Bronchial epithelial cell (primary cell): ENCODE measurements at regions not wholly inside any gene's neighbourhood (a gene's known extent, or its start where the extent isn't known, plus 50 kb on each side); places are given as distances from the start of the nearest gene placed in this dataset.

Source experiments
- DNase-seq: peaks from one replicate; pipeline ENCODE4 v3.0.0-alpha.2; 2010; ENCODE audit warnings: low read depth
- FAIRE-seq: peaks from 2 replicates; lab custom pipeline; 2011; peaks lifted over from hg19 to GRCh38; lab: Jason Lieb, UNC
- H3K27me3 ChIP-seq: 2 replicates; pipeline ENCODE4 v1.5.1; 2011; ENCODE audit warnings: low read length; ENCODE audit not compliant: control insufficient read depth, insufficient read depth
- H3K36me3 ChIP-seq: 2 replicates; pipeline ENCODE4 v1.5.1; 2011; ENCODE audit warnings: low read length; ENCODE audit not compliant: control insufficient read depth, insufficient read depth
- H3K4me3 ChIP-seq: 2 replicates; pipeline ENCODE4 v1.5.1; 2011; ENCODE audit warnings: mild to moderate bottlenecking, low read depth, low read length, control low read depth
- CTCF ChIP-seq: IDR thresholded peaks from 2 replicates; pipeline ENCODE4 v1.5.1; 2011; ENCODE audit warnings: mild to moderate bottlenecking, moderate library complexity, low read length, control low read depth, inconsistent platforms; ENCODE audit not compliant: insufficient read depth, severe bottlenecking

DNA sequence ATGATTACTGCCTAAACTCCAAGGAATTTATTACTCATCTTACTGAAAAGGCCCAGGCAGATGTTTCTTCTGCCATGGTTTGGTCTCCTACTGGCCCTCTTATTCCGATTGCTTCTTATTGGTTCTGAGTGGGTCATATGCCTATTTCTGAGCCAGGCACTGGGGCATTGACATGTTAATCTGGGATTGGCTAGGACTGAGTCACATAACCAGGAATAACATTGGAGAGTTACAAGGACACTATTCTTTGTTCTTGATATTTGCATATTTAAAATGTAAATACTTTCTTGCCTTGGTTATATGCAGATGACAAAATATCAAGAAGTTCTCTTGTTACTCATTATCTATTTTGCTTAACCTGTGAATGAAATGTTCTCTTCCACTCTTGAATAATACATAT is 534.4 kb upstream of the SLC39A10 start:
- no peak overlapping the region for H3K4me3 ChIP-seq
- FAIRE-seq, result no peak
- no peaks in the 10 kb centered on the region for H3K36me3 ChIP-seq
- no peaks in the 10 kb centered on the region for H3K27me3 ChIP-seq
- TF ChIP-seq CTCF, result no peak
- DNase-seq, result no peak

GRCh38 chr2:195121341-195121740 is 535.7 kb upstream of the SLC39A10 start:
- no peak for TF ChIP-seq CTCF
- Histone ChIP-seq H3K4me3 (no peak overlapping the region), H3K36me3 (no peaks in the 10 kb centered on the region), H3K27me3 (no peaks in the 10 kb centered on the region)
- FAIRE-seq (no peak), DNase-seq (no peak)

- no peak overlapping the region for H3K4me3 ChIP-seq
- FAIRE-seq, result no peak
- TF ChIP-seq CTCF, result no peak
- H3K36me3 ChIP-seq, result no peaks in the 10 kb centered on the region
- DNase-seq, result no peak
- H3K27me3 ChIP-seq, result no peaks in the 10 kb centered on the region
Measured at GRCh38 chr2:195119231-195119630, 537.8 kb upstream of the SLC39A10 start.

- H3K4me3 ChIP-seq, result no peak overlapping the region
- H3K36me3 ChIP-seq, result no peaks in the 10 kb centered on the region
- TF ChIP-seq CTCF, result no peak
- no peak for FAIRE-seq
- no peaks in the 10 kb centered on the region for H3K27me3 ChIP-seq
- no peak for DNase-seq
Measured at GRCh38 chr2:195118276-195118675, 538.8 kb upstream of the SLC39A10 start.

- H3K36me3 ChIP-seq, result no peaks in the 10 kb centered on the region
- no peak for DNase-seq
- no peak for FAIRE-seq
- H3K4me3 ChIP-seq, result no peak overlapping the region
- no peak for TF ChIP-seq CTCF
- H3K27me3 ChIP-seq, result no peaks in the 10 kb centered on the region
Measured at GRCh38 chr2:195117011-195117410, 540.0 kb upstream of the SLC39A10 start.

DNA sequence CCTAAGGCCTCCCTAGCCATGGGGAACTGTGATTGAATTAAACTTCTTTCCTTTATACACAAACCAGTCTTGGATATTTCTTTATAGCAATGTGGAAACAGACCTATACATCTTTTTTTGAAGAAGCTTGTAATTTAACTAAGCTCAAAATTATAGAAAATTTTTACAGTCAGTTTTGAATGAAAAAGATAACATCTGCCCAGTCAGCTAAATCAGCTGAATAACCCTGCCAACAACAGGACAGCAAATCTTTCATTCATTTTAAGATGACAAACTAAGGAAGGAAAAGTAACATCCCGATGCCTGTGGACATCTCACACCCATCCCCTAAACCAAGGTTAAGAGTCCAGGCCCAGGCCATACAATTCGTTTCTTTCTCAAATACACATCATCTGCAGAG is 541.3 kb upstream of the SLC39A10 start:
- Histone ChIP-seq H3K27me3 (no peaks in the 10 kb centered on the region), H3K36me3 (no peaks in the 10 kb centered on the region), H3K4me3 (no peak overlapping the region)
- DNase-seq (no peak), FAIRE-seq (no peak)
- TF ChIP-seq CTCF, result no peak
